Activated CD4-positive, alpha-beta T cell treated with anti-CD3 and anti-CD28 coated beads for 24 hours (primary cell): ENCODE measurements at regions not wholly inside any gene's neighbourhood (a gene's known extent, or its start where the extent isn't known, plus 50 kb on each side); places are given as distances from the start of the nearest gene placed in this dataset.

Source experiments
- DNase-seq, 2 donors: peaks; one replicate each; pipeline ENCODE4 v3.0.0-alpha.2; 2020; ENCODE audit warnings: low read depth in 2 of 2

GRCh38 chr18:45378308-45378707 is 237.0 kb upstream of the SLC14A2 start:
- no peak for DNase-seq

GRCh38 chr18:45378933-45379332 is 236.3 kb upstream of the SLC14A2 start:
- no peak for DNase-seq

DNA sequence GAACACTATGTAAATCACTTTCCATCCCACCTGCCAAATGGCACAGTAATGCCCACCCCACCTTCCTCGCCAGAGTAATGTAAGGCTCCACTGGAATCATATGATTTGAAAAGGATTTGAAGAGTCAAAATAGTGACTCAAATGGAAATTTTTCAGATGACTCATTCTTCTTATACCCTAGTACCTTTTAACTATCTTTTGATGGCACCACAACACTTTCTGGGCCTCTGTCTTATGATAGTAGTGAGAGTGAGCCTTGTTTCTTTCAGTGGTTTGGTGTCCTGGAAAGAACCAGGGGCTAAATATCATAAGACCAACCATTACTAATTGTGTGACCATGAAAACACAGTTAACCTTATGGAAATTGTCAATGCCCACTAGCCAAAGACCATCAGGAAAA is 235.4 kb upstream of the SLC14A2 start:
- DNase-seq, result no peak

DNA sequence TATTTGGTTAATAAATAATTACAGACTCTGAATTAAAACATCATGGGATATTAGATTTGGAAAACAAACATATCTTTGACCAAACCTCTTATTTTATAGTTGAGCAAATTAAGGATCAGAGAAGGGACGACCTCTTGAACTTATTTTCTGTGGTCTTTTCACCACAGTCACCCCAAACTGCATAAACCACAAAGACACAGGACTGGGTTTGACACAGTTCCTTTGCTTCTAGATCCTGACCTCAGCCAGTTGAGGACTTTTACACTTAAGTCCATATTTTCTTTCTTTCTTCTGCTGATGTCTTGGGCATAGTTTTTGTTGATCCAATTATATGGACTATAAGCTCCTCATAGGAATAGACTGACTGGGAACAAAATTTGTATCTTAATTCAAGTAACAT is 234.0 kb upstream of the SLC14A2 start:
- no peak for DNase-seq

DNA sequence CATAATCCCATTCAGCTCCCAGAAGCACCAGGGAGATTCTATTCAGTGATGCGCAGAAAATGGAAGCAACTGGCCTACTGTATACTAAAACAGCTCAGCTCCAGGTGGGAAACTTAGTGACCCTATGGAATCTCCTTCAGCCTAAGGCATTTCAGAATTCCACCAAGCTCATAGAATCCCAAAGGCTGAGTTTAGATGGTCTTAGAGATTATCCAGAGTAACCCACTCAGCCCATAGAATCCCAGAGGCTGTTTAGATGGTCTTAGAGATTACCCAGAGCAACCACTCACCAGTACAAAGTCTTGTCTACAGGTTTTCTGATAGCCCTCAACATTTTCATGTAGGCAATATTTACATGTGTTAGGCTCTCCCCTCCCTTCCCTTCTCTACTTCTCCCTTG is 232.0 kb upstream of the SLC14A2 start:
- DNase-seq, result no peak

DNA sequence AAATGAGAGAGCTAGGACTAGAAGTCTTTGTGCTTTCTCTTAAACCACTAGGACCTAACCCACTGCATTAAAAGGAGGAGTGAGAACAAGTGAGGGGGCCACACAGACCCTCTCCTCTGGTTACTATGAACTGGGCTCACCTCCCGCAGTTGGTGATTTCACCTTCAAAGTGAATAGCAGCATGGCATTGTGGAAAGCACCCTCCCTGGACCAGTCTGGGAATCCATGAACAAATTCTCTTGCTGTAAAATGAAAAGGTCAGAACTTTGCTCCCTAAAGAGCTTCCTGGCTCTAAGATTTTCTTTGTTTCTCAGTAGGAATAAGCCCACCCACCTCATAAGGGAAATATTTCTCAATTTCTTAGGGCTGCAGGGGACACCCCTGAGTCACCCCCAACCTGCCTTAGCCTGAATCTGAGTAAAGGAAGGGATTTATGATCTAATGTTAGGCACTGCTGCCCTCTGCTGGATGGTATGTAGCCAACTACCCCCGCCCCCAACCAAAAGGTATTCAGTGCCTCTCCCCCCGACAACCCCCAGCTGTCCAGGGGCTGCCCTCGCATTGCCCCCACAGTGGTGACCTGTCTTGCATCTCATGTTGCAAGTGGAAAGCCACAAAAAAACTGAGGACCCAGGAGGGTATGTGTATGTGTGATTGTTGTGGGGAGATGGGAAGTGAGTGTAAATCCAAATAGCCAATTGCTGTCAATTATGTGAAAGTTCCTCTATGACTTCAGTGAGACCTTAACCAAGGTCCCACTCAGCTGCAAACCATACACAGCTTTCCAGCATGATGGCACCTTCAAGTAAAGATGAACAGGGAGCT is 230.9 kb upstream of the SLC14A2 start:
- DNase-seq, result peak; percentile 10 to 23

GRCh38 chr18:45384962-45385315 is 230.3 kb upstream of the SLC14A2 start:
- DNase-seq, result no peak

DNA sequence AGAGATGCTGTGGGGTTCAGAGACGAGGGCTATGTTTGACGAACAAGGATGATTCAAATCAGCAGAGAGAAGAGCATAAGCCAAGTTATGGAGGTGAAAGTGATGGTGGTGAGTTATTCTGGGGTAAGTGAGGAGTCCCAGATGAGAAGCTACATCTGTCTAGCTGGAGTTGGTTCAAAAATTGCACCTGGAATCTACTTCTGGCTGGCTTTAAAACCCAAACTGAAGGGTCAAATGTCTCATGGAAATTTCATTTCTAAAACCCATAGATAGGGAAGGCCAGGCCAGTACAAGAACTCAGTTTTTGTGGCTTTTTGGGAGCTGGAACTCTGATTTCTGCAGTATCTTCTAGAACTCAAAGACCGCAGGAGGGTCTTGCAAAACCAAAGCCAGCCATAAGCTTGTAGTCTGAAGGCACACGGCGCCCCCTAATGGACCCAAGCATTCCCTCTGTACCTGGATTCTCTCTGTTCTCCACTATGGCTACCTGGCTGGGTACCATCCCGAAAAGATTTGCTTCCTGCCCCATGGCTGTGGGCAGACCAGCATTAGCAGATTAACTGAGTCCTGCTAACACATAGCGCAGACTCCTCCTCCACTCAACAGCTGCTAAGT is 229.1 kb upstream of the SLC14A2 start:
- DNase-seq, result no peak

- no peak for DNase-seq
These were observed 228.0 kb upstream of the SLC14A2 start for GRCh38 chr18:45387229-45387628.

DNA sequence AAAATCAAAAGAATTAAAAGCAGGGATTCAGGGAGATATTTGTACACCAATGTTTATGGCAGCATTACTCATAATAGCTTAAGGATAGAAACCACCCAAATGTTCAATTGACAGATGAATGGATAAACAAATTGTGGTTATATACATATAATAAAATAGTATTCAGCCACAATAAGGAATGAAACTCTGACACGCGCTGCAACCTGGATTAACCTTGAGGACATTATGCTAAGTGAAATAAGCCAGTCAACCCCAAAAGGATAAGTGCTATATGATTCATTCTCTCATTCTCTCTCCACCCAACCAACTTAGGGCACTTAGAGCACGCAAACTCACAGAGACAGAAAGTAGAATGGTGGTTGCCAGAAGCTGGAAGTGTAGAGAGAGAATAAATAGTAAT is 216.8 kb upstream of the SLC14A2 start:
- DNase-seq, result no peak

DNA sequence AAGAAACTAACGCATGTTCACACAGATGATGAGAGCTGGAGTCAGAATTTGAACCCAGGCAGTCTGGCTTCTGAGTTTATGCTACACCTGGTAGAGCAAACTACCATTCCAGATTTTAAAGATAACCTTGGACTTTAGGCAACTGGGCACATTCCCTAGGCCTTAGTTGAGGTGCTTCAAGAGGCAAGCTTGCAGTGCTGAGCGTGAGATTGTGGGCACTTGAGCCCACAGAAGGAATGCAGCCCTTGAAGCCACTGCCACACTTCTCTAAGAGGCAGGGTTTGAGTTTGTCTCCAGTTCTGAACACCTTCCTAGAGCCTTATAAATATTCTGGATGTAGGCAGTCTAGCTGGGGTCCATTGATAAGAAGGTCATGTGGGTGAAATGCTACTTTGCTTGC is 216.1 kb upstream of the SLC14A2 start:
- no peak for DNase-seq

GRCh38 chr18:45399643-45400042 is 215.6 kb upstream of the SLC14A2 start:
- DNase-seq, result no peak

GRCh38 chr18:45402485-45403056 is 212.7 kb upstream of the SLC14A2 start:
- no peak for DNase-seq

DNA sequence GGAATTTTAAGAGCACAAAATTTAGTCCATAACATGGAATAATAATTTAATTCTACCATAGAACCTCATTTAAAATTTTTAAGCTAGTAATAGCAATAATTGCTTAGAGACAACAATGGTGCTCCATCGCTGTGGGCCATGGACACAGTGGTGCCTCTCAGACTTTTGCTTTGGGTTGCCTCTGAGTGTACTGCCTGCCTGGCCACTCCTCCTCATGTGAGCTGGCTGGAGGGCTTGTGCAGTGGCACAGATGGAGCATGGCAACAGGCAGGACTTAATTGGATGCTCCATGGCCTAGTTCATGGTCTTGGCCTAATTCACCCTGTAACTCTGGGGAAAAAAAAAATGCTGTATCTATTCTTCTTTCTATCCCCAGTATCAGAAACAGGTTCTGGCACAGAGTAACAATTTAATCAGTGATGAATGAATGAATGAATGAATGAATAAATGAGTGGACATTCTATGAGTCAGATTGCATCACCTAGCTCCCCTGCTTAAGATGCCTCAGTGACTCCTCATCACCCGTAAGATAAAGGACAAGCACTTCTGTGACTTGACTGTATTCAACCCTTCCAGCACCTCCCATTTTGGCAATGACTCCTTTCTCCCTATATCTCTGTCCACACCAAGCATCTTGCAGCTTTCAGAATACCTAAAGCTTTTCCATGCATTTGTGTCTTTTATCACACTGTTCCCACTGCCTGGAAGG is 211.8 kb upstream of the SLC14A2 start:
- no peak for DNase-seq

- no peak for DNase-seq
These were observed 207.1 kb upstream of the SLC14A2 start for GRCh38 chr18:45408218-45408617.

GRCh38 chr18:45409971-45410370 is 205.3 kb upstream of the SLC14A2 start:
- DNase-seq, result no peak

GRCh38 chr18:45412577-45412976 is 202.7 kb upstream of the SLC14A2 start:
- DNase-seq, result no peak

GRCh38 chr18:45413180-45413836 is 202.0 kb upstream of the SLC14A2 start:
- DNase-seq, result no peak

GRCh38 chr18:45415614-45416013 is 199.7 kb upstream of the SLC14A2 start:
- DNase-seq, result no peak

DNA sequence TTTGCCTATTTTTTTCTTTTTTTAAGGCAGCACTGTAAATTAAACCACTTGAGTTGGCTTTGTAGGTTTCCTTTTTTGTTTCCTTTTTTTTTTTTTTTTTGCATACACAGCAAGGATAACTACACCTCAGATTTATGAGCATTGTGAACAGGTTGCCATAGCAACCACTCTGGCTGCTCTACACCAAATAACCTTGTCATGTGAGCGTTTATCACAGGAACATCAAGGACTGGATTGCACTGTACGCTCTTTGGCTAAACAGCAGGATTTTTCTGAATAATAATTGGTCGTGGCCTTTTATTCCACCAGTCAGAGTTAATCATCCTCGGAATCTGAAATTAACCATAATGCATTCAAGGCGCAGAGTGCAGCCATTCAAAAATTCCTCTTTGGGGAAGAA is 199.1 kb upstream of the SLC14A2 start:
- DNase-seq, result no peak

DNA sequence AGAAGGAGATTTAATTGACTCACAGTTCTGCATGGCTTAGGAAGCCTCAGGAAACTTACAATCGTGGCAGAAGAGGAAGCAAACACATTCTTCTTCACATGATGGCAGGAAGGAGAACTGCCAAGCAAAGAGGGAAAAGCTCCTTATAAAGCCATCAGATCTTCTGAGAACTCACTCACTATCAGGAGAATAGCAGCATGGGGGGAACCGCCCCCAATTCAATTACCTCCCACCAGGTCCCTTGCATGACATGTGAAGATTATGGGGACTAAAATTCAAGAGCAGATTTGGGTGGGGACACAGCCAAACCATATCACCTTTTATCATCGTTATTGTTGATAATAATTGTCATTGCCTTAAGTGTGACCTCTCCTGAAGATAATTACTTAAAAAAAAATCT is 197.9 kb upstream of the SLC14A2 start:
- no peak for DNase-seq

DNA sequence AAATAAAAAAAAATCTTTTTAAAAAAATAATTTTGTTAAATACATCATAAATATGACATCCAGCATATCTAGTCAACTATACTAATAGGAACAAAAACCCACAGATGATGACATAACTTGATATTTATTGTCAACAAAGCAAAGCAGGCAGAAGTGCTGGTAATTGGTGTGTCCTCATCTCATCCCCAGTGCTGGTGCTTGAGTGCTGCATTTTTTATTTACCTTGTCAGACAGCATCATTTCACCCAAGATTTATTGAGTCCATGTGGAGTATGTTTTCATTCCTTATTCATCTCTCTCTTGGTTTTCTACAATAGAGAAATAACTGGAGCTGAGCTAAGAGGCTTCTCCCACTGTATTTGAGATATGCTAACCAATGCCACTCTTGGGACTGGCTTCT is 191.6 kb upstream of the SLC14A2 start:
- no peak for DNase-seq
